GM23248 (cell line): ENCODE measurements at regions not wholly inside any gene's neighbourhood (a gene's known extent, or its start where the extent isn't known, plus 50 kb on each side); places are given as distances from the start of the nearest gene placed in this dataset.
A peak's percentile ranks its signal among the peaks of the same experiment; 100 is the strongest.

Experiments used
- DNase-seq: peaks from one replicate; pipeline ENCODE4 v3.0.0-alpha.2; 2015
- H2AFZ ChIP-seq: fragments of 200-600 bp; sonication (generic); 2 replicates; pipeline ENCODE4 v1.6.1; 2016; ENCODE audit warnings: antibody characterized with exemption
- H3F3A ChIP-seq: fragments of 200-600 bp; sonication (generic); 2 replicates; pipeline ENCODE4 v1.6.1; 2016; ENCODE audit warnings: mild to moderate bottlenecking, antibody characterized with exemption, mixed run types; ENCODE audit not compliant: insufficient read depth
- H3K27ac ChIP-seq: fragments of 200-600 bp; sonication (generic); 2 replicates; pipeline ENCODE4 v1.5.1; 2016; ENCODE audit warnings: mild to moderate bottlenecking
- H3K27me3 ChIP-seq: fragments of 200-600 bp; sonication (generic); replicated peaks from 2 replicates; pipeline ENCODE4 v1.6.1; 2016; ENCODE audit warnings: mild to moderate bottlenecking; ENCODE audit not compliant: insufficient read depth
- H3K36me3 ChIP-seq: fragments of 200-600 bp; sonication (generic); 2 replicates; pipeline ENCODE4 v1.6.1; 2016; ENCODE audit warnings: low read depth, mild to moderate bottlenecking
- H3K4me1 ChIP-seq: fragments of 200-600 bp; sonication (generic); 2 replicates; pipeline ENCODE4 v1.6.1; 2016; ENCODE audit warnings: mild to moderate bottlenecking; ENCODE audit not compliant: insufficient read depth
- H3K4me2 ChIP-seq: fragments of 200-600 bp; sonication (generic); one replicate; pipeline ENCODE4 v1.6.1; 2016; ENCODE audit warnings: mild to moderate bottlenecking; ENCODE audit not compliant: unreplicated experiment
- H3K4me3 ChIP-seq: fragments of 200-600 bp; sonication (generic); 2 replicates; pipeline ENCODE4 v1.5.1; 2016; ENCODE audit warnings: mild to moderate bottlenecking
- H3K79me2 ChIP-seq: fragments of 200-600 bp; sonication (generic); 2 replicates; pipeline ENCODE4 v1.6.1; 2016; ENCODE audit warnings: mild to moderate bottlenecking; ENCODE audit not compliant: insufficient read depth
- H3K9ac ChIP-seq: fragments of 200-600 bp; sonication (generic); 2 replicates; pipeline ENCODE4 v1.6.1; 2016; ENCODE audit warnings: mild to moderate bottlenecking
- H3K9me2 ChIP-seq: fragments of 200-600 bp; sonication (generic); 2 replicates; pipeline ENCODE4 v1.6.1; 2016; ENCODE audit warnings: mixed run types, mild to moderate bottlenecking, moderate library complexity; ENCODE audit not compliant: insufficient read depth
- H3K9me3 ChIP-seq: fragments of 200-600 bp; sonication (generic); one replicate; pipeline ENCODE4 v1.6.1; 2017; ENCODE audit warnings: low read depth
- H4K20me1 ChIP-seq: fragments of 200-600 bp; sonication (generic); 2 replicates; pipeline ENCODE4 v1.6.0; 2016; ENCODE audit not compliant: insufficient read depth
- EZH2 ChIP-seq: fragments of 200-600 bp; sonication (generic); IDR thresholded peaks from 2 replicates; pipeline ENCODE4 v1.6.1; 2018; ENCODE audit warnings: antibody characterized with exemption, mild to moderate bottlenecking; ENCODE audit not compliant: insufficient read depth, poor library complexity, severe bottlenecking
- EZH2phosphoT487 ChIP-seq: fragments of 200-600 bp; sonication (generic); IDR thresholded peaks from 2 replicates; pipeline ENCODE4 v1.6.1; 2018; ENCODE audit warnings: antibody characterized with exemption, moderate library complexity, mild to moderate bottlenecking, low read depth; ENCODE audit not compliant: insufficient read depth
- WGBS, 2 experiments: methylation state at CpG; one replicate each; pipeline ENCODE4 v1.1.6; 2015 to 2017; ENCODE audit warnings: low lambda C conversion rate in 2 of 2, low coverage in 1 of 2; ENCODE audit errors: missing lambda C conversion rate in 2 of 2; 5-methylcytosine and 5-hydroxymethylcytosine counted together
- in situ Hi-C: fragments of 300-500 bp; cut with MboI; formaldehyde crosslinking; loops from 2 replicates; pipeline ENCODE4 v1.15.0; 2020

DNA sequence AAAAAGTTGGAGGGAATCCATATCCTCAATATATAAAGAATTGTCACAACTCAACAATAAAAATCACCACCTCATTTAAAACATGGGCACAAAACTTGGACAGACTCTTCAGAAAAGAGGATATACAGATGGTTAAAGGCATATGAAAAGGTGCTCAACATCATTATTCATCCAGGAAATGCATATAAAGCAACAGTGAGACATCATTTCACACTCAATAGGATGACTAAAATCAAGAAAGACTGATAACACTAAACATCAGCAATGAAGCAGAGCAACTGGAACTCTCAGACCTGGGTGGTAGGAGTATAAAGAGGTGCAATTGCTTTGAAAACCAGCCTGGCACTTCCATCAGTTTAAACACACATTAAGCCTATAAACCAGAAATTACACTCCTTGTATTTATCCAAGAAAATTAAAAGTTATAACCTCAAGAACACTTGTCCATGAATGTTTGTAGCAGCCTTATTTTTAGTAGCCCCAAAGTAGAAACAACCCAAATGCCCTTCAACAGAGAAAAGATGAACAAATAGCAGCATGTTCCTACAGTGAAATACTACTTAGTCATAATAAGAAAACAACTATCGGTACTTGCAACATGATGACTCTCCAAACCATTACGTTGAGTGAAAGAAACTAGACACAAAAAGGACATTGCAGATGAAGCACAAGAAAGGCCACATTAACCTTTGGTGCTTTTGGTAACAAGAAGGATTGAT, 79.1 kb upstream of the TANC1 start:
- no peaks in the 10 kb centered on the region for H3K9me2 ChIP-seq
- 79 to 82% methylated on average over 2 of the region's 2 CpGs for WGBS, 2 experiments
- no peaks in the 10 kb centered on the region for H3K36me3 ChIP-seq
- H3K4me2 ChIP-seq: no peak overlapping the region
- no peak overlapping the region for H3K9ac ChIP-seq
- no peak for DNase-seq
- H2AFZ ChIP-seq: no peak overlapping the region
- H3K27me3 ChIP-seq: no peaks in the 10 kb centered on the region
- H3K4me3 ChIP-seq: no peak overlapping the region
- H3K79me2 ChIP-seq: no peaks in the 10 kb centered on the region
- H3K9me3 ChIP-seq: no peaks in the 10 kb centered on the region
- peaks cover 19% of the 10 kb centered on the region; the same call in 1 of the 2 replicates for H3K4me1 ChIP-seq
- peaks cover 27% of the 10 kb centered on the region for H3F3A ChIP-seq
- no peak overlapping the region for H3K27ac ChIP-seq
- in situ Hi-C loops: no loop called here
- no peaks in the 10 kb centered on the region for H4K20me1 ChIP-seq
- TF ChIP-seq EZH2: no peak
- TF ChIP-seq EZH2phosphoT487: no peak

DNA sequence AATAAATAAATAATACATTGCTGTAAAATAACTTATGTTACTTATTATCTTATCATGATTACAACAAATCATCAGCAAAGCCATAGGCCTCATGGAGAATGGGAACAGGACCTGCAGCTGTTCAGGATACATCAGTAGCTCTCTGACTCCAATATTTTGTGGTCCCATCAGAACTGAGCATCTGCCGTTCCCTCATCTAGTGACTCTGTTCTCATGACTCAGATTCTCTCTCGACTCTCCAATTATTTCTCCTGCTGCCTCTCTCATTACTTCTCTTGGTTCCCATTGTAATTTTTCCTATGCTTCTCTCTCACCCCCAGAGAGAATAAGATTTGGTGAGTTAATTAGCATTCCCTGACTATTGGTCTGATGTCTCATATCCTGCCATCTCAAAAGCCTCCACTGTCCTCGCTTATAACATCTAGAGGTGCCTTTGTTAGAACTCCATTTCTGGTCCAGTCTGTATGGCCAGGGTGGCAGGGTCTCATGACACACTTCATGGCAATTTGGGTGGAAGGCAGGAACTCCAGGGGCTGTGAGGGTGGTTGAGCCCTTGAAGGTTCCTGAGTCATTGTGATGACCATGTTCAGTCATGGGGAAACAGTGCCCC, 78.0 kb upstream of the TANC1 start:
- Histone ChIP-seq H4K20me1 (no peaks in the 10 kb centered on the region), H2AFZ (peak overlapping the region; percentile 20), H3K4me3 (no peak overlapping the region), H3K4me2 (no peak overlapping the region), H3K79me2 (no peaks in the 10 kb centered on the region), H3K27ac (peak overlapping the region; percentile 31), H3K9me3 (no peaks in the 10 kb centered on the region), H3K36me3 (no peaks in the 10 kb centered on the region), H3K4me1 (peaks cover 19% of the 10 kb centered on the region; the same call in 1 of the 2 replicates), H3K9ac (no peak overlapping the region), H3K9me2 (no peaks in the 10 kb centered on the region), H3K27me3 (no peaks in the 10 kb centered on the region), H3F3A (peaks cover 27% of the 10 kb centered on the region)
- in situ Hi-C loops: no loop called here
- TF ChIP-seq EZH2phosphoT487 (no peak), EZH2 (no peak)
- DNase-seq: peak; percentile 64
- 18 to 23% methylated on average over 3 of the region's 3 CpGs for whole genome bisulfite sequencing, 2 experiments

DNA sequence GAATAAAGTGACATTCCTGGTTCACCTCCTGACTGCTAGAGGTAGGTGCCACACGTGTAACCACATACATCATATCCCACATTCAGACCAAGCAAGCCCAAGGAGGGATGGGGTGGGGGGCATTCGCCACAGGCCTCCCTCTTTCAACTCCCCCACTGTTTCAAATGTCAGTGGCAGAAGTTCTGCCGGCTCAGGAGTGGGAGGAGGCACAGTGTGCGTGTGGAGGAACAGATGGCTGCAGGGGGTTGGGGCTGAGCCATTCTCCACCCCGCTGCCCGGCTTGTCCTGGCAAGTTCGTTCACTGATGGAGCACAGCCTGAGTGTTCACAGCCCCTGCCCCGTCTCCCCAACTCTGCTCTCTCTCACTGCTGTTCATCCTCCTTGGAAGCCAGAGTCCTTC, 75.4 kb upstream of the TANC1 start:
- H3K27ac ChIP-seq: no peak overlapping the region
- H3K9me3 ChIP-seq: no peaks in the 10 kb centered on the region
- peaks cover 19% of the 10 kb centered on the region; the same call in 1 of the 2 replicates for H3K4me1 ChIP-seq
- H3F3A ChIP-seq: peaks cover 27% of the 10 kb centered on the region
- no peaks in the 10 kb centered on the region for H4K20me1 ChIP-seq
- peak overlapping the region; percentile 73 for H2AFZ ChIP-seq
- no peaks in the 10 kb centered on the region for H3K27me3 ChIP-seq
- no peak overlapping the region for H3K9ac ChIP-seq
- peak; percentile 76 for DNase-seq
- H3K9me2 ChIP-seq: no peaks in the 10 kb centered on the region
- H3K4me2 ChIP-seq: peak overlapping the region; percentile 34
- no peaks in the 10 kb centered on the region for H3K36me3 ChIP-seq
- 13 to 20% methylated on average over 8 of the region's 8 CpGs for WGBS, 2 experiments
- TF ChIP-seq EZH2phosphoT487: no peak
- TF ChIP-seq EZH2: no peak
- no peaks in the 10 kb centered on the region for H3K79me2 ChIP-seq
- no peak overlapping the region for H3K4me3 ChIP-seq
- in situ Hi-C loops: no loop called here

DNA sequence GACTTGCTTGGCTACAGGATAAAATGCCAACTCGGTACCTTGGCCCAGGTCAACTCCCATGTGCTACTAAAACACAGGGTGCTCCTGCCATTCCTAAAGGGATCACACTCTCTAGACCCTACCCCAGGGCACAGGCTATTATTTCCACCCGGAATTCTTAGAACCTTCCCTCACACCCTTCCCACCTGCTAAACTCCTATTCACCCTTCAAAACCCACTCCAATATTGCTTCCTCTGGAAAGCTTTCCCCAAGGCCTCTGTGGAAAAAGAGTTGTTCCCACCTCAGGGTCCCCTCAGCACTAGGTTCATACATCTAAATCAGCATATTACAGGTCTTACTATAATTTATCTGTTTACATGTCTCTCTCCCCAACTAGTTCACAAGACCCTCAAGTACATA, 75.0 kb upstream of the TANC1 start:
- in situ Hi-C loops: no loop called here
- Histone ChIP-seq H3K4me1 (peaks cover 19% of the 10 kb centered on the region; the same call in 1 of the 2 replicates), H3K36me3 (no peaks in the 10 kb centered on the region), H3K27me3 (no peaks in the 10 kb centered on the region), H3K79me2 (no peaks in the 10 kb centered on the region), H3F3A (peaks cover 27% of the 10 kb centered on the region), H4K20me1 (no peaks in the 10 kb centered on the region), H3K27ac (peak overlapping the region; percentile 29), H2AFZ (peak overlapping the region; percentile 73), H3K9me3 (no peaks in the 10 kb centered on the region), H3K4me2 (peak overlapping the region; percentile 34), H3K9me2 (no peaks in the 10 kb centered on the region), H3K4me3 (no peak overlapping the region), H3K9ac (no peak overlapping the region)
- DNase-seq: no peak
- TF ChIP-seq EZH2phosphoT487 (no peak), EZH2 (no peak)
- 60 to 66% methylated on average over 2 of the region's 2 CpGs for WGBS, 2 experiments
